Natural killer cell (primary cell): ENCODE measurements at regions not wholly inside any gene's neighbourhood (a gene's known extent, or its start where the extent isn't known, plus 50 kb on each side); places are given as distances from the start of the nearest gene placed in this dataset.

ENCODE experiments used
- ATAC-seq, 3 donors: fragments of 150-1000 bp in 2 of 3; fragments of 200-7000 bp in 1 of 3; cut with Tn5 transposase; 1 replicate in 1 of 3; 2 replicates in 2 of 3; pipeline ENCODE4 v1.10.0; 2021; ENCODE audit warnings: mild to moderate bottlenecking in 2 of 3, moderate library complexity in 2 of 3
- DNase-seq, 2 donors: peaks; one replicate each; pipeline versions ENCODE4 v3.0.0 to v3.0.0-alpha.2; 2013 to 2021; ENCODE audit warnings: mixed read lengths in 1 of 2
- H3K27ac ChIP-seq: one replicate; pipeline ENCODE4 v1.5.1; 2013; ENCODE audit warnings: mild to moderate bottlenecking, low read length
- H3K27me3 ChIP-seq: one replicate; pipeline ENCODE4 v1.6.1; 2013; ENCODE audit warnings: low read length; ENCODE audit not compliant: control insufficient read depth, insufficient read depth
- H3K36me3 ChIP-seq: one replicate; pipeline ENCODE4 v1.6.1; 2013; ENCODE audit warnings: low read length; ENCODE audit not compliant: control insufficient read depth, insufficient read depth
- H3K4me1 ChIP-seq: one replicate; pipeline ENCODE4 v1.6.1; 2013; ENCODE audit warnings: low read length; ENCODE audit not compliant: control insufficient read depth, insufficient read depth
- H3K4me3 ChIP-seq: one replicate; pipeline ENCODE4 v1.5.1; 2013; ENCODE audit warnings: low read length
- H3K9me3 ChIP-seq: one replicate; pipeline ENCODE4 v1.6.1; 2013; ENCODE audit warnings: low read length; ENCODE audit not compliant: control insufficient read depth, insufficient read depth
- H3K27ac Mint-ChIP-seq, 2 donors: one replicate each; pipeline ENCODE4 v1.8.0; 2022; ENCODE audit warnings: mild to moderate bottlenecking in 2 of 2, mixed read lengths in 2 of 2, moderate library complexity in 1 of 2
- H3K27me3 Mint-ChIP-seq, 2 donors: one replicate each; pipeline ENCODE4 v1.8.0; 2022; ENCODE audit warnings: low read depth in 2 of 2, mixed read lengths in 2 of 2
- H3K36me3 Mint-ChIP-seq: one replicate; pipeline ENCODE4 v1.8.0; 2022; ENCODE audit warnings: mixed read lengths
- H3K4me1 Mint-ChIP-seq, 2 donors: one replicate each; pipeline ENCODE4 v1.8.0; 2022; ENCODE audit warnings: mixed read lengths in 2 of 2
- H3K4me3 Mint-ChIP-seq: one replicate; pipeline ENCODE4 v1.8.0; 2022; ENCODE audit warnings: mild to moderate bottlenecking, moderate library complexity, mixed read lengths
- H3K9me3 Mint-ChIP-seq, 2 donors: one replicate each; pipeline ENCODE4 v1.8.0; 2022; ENCODE audit warnings: mixed read lengths in 2 of 2
- WGBS: methylation state at CpG from one replicate; pipeline ENCODE4 v1.1.7; 2013; ENCODE audit warnings: missing lambda C conversion rate; ENCODE audit not compliant: insufficient coverage; 5-methylcytosine and 5-hydroxymethylcytosine counted together
- intact Hi-C: fragments of 100-400 bp; cut with micrococcal nuclease; formaldehyde crosslinking; loops from one replicate; pipeline ENCODE4 v1.14.2; 2022
- TF ChIP-seq, protein P1 (sequence below): fragments of 200-600 bp; IDR thresholded peaks from one replicate; pipeline ENCODE4 v1.8.0; 2022; ENCODE audit warnings: antibody characterized with exemption

GRCh38 chr5:174314261-174314660, 268.8 kb downstream of the NSG2 start:
- Histone ChIP-seq H3K4me1 (peaks cover 3% of the 10 kb centered on the region), H3K36me3 (no peaks in the 10 kb centered on the region), H3K27ac (no peak overlapping the region), H3K9me3 (no peaks in the 10 kb centered on the region), H3K27me3 (peaks cover 4% of the 10 kb centered on the region), H3K4me3 (no peak overlapping the region)
- Mint-ChIP-seq H3K9me3 (no peaks in the 10 kb centered on the region), H3K27me3 (peaks cover 21 to 36% of the 10 kb centered on the region in 2 donors), H3K4me1 (peaks cover 0 to 5% of the 10 kb centered on the region in 2 donors), H3K4me3 (no peak overlapping the region), H3K27ac (no peak overlapping the region), H3K36me3 (no peaks in the 10 kb centered on the region)
- 83% methylated on average over 9 of the region's 9 CpGs for WGBS
- no peak for ATAC-seq
- TF ChIP-seq, protein P1, sequence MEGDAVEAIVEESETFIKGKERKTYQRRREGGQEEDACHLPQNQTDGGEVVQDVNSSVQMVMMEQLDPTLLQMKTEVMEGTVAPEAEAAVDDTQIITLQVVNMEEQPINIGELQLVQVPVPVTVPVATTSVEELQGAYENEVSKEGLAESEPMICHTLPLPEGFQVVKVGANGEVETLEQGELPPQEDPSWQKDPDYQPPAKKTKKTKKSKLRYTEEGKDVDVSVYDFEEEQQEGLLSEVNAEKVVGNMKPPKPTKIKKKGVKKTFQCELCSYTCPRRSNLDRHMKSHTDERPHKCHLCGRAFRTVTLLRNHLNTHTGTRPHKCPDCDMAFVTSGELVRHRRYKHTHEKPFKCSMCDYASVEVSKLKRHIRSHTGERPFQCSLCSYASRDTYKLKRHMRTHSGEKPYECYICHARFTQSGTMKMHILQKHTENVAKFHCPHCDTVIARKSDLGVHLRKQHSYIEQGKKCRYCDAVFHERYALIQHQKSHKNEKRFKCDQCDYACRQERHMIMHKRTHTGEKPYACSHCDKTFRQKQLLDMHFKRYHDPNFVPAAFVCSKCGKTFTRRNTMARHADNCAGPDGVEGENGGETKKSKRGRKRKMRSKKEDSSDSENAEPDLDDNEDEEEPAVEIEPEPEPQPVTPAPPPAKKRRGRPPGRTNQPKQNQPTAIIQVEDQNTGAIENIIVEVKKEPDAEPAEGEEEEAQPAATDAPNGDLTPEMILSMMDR = no peak
- intact Hi-C loops = loop anchor here (5.0 kb wide), 2 partner anchors 697 to 1022 kb away; partner anchors contain the start of gene BOD1
- DNase-seq = no peak

GRCh38 chr5:174315471-174315870, 270.0 kb downstream of the NSG2 start:
- Histone ChIP-seq H3K27ac (no peak overlapping the region), H3K4me3 (no peak overlapping the region), H3K27me3 (peaks cover 4% of the 10 kb centered on the region), H3K36me3 (no peaks in the 10 kb centered on the region), H3K9me3 (no peaks in the 10 kb centered on the region), H3K4me1 (peaks cover 3% of the 10 kb centered on the region)
- WGBS = 67% methylated on average over 5 of the region's 5 CpGs
- no peak for ATAC-seq
- Mint-ChIP-seq H3K27ac (no peak overlapping the region), H3K36me3 (no peaks in the 10 kb centered on the region), H3K4me1 (peaks cover 0 to 5% of the 10 kb centered on the region in 2 donors), H3K9me3 (no peaks in the 10 kb centered on the region), H3K4me3 (no peak overlapping the region), H3K27me3 (peaks cover 20 to 33% of the 10 kb centered on the region in 2 donors)
- intact Hi-C loops = no loop called here
- TF ChIP-seq, protein P1 = no peak
- DNase-seq = no peak

DNA sequence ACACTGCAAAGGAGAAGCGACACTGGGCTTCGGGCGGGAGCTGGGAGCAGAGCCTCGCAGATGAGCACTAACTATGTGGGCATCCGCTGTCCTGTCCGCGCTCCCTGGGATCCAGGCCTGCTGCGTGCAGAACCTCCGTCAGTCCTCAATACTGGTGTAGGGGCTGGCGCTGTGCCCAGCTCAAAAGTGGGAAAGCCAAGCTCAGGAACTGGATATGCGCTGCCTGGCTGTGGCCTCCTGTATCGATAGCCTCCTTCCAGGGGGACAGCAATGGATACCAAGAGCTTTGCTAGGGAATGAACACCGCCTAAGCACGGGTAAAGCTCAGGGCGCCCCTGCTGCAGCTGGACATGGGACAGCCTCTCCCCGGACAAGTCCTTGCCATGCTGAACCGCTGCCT, 270.4 kb downstream of the NSG2 start:
- H3K36me3 ChIP-seq = no peaks in the 10 kb centered on the region
- peaks cover 3% of the 10 kb centered on the region for H3K4me1 ChIP-seq
- Mint-ChIP-seq H3K27me3 (peaks cover 16 to 29% of the 10 kb centered on the region in 2 donors), H3K9me3 (no peaks in the 10 kb centered on the region), H3K27ac (no peak overlapping the region), H3K4me1 (peaks cover 0 to under 1% of the 10 kb centered on the region in 2 donors), H3K4me3 (no peak overlapping the region), H3K36me3 (no peaks in the 10 kb centered on the region)
- ATAC-seq (no peak), DNase-seq (no peak)
- peaks cover 4% of the 10 kb centered on the region for H3K27me3 ChIP-seq
- no peak overlapping the region for H3K27ac ChIP-seq
- no peak overlapping the region for H3K4me3 ChIP-seq
- TF ChIP-seq, protein P1 = no peak
- WGBS = 93% methylated on average over 17 of the region's 17 CpGs
- H3K9me3 ChIP-seq = no peaks in the 10 kb centered on the region
- intact Hi-C loops = no loop called here

DNA sequence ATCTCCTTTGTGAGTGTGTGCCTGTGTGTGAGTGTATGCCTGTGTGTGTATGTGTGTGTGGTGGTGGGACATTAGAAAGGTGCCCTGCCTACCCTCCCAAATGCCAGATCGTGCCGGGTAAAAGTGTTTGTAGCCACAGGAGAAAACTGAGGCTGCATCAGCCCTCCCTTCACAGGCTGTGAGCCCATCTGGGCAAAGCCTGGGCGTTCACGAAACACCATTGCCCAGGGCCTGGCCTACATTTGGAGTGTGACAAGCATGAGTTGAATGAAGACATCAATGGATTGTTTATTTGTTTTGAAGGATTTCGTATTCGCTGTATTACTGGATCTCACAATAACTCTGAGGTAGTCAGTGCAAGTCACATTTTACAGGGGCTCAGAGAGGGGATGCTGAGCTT, 270.8 kb downstream of the NSG2 start:
- H3K4me3 Mint-ChIP-seq = no peak overlapping the region
- no peak overlapping the region for H3K27ac Mint-ChIP-seq
- H3K36me3 Mint-ChIP-seq = no peaks in the 10 kb centered on the region
- TF ChIP-seq, protein P1 = no peak
- Histone ChIP-seq H3K27ac (no peak overlapping the region), H3K9me3 (no peaks in the 10 kb centered on the region), H3K4me1 (peaks cover 3% of the 10 kb centered on the region), H3K4me3 (no peak overlapping the region), H3K36me3 (no peaks in the 10 kb centered on the region), H3K27me3 (peaks cover 4% of the 10 kb centered on the region)
- ATAC-seq (no peak), DNase-seq (no peak)
- 93% methylated on average over 6 of the region's 6 CpGs for WGBS
- H3K27me3 Mint-ChIP-seq = peaks cover 13 to 26% of the 10 kb centered on the region in 2 donors
- intact Hi-C loops = no loop called here
- H3K4me1 Mint-ChIP-seq = no peaks in the 10 kb centered on the region
- H3K9me3 Mint-ChIP-seq = no peaks in the 10 kb centered on the region
